Esophagus muscularis mucosa (tissue), 4 donors: ENCODE measurements at regions not wholly inside any gene's neighbourhood (a gene's known extent, or its start where the extent isn't known, plus 50 kb on each side); places are given as distances from the start of the nearest gene placed in this dataset.
"Not testable (repeated sequence)": the region's sequence is repeated elsewhere in the genome, so short reads cannot be mapped to it uniquely, and the experiment has no call there.

Source experiments
- DNase-seq: peaks from one replicate; pipeline ENCODE4 v3.0.0-alpha.2; 2017; ENCODE audit errors: extremely low spot score
- H3K27ac ChIP-seq, 4 donors: fragments of 200-600 bp; sonication (generic); replicated peaks in 1 of 4; 1 replicate in 3 of 4; 2 replicates in 1 of 4; pipeline ENCODE4 v1.5.1; 2016 to 2019; ENCODE audit warnings: mild to moderate bottlenecking in 1 of 4
- H3K27me3 ChIP-seq, 4 donors: fragments of 200-600 bp; sonication (generic); one replicate each; pipeline versions ENCODE4 v1.5.1 to v1.6.0; 2016 to 2019
- H3K36me3 ChIP-seq, 4 donors: fragments of 200-600 bp; sonication (generic); one replicate each; pipeline ENCODE4 v1.5.1; 2016 to 2019
- H3K4me1 ChIP-seq, 4 donors: fragments of 200-600 bp; sonication (generic); one replicate each; pipeline ENCODE4 v1.5.1; 2016 to 2019
- H3K4me3 ChIP-seq, 4 donors: fragments of 200-600 bp; sonication (generic); 1 replicate in 2 of 4; 2 replicates in 2 of 4; pipeline ENCODE4 v1.5.1; 2016 to 2019; ENCODE audit warnings: mild to moderate bottlenecking in 4 of 4, moderate library complexity in 1 of 4
- H3K9me3 ChIP-seq, 4 donors: fragments of 200-600 bp; sonication (generic); 1 replicate in 3 of 4; 2 replicates in 1 of 4; pipeline ENCODE4 v1.5.1; 2016 to 2019
- WGBS: methylation state at CpG from one replicate; pipeline ENCODE4 v1.1.5; 2018; 5-methylcytosine and 5-hydroxymethylcytosine counted together
- intact Hi-C: fragments of 100-400 bp; cut with DNase I; formaldehyde crosslinking; loops from one replicate; pipeline ENCODE4 v1.15.1; 2023

DNA sequence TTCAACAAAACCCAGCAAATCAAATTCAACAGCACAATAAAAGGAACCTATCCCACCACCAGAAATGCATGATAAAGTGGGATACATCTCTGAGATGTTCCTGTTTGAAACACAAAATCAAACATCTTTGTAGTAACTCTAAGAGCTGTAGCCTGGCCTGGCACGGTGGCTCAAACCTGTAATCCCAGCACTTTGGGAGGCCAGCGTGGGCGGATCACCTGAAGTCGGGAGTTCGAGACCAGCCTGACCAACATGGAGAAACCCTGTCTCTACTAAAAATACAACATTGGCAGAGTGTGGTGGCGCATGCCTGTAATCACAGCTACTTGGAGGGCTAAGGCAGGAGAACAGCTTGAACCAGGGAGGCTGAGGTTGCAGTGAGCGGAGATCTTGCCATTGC, 202.8 kb upstream of the POTEB2 start:
- H3K36me3 ChIP-seq, H3K4me1 ChIP-seq, H3K9me3 ChIP-seq, H3K27ac ChIP-seq, H3K27me3 ChIP-seq, H3K4me3 ChIP-seq, intact Hi-C loops, DNase-seq: not testable (repeated sequence)
- WGBS: 81% methylated on average over 6 of the region's 7 CpGs

GRCh38 chr15:21063512-21063911, 197.4 kb upstream of the POTEB2 start:
- H3K27me3 ChIP-seq, H3K4me3 ChIP-seq, intact Hi-C loops, H3K4me1 ChIP-seq, DNase-seq, H3K27ac ChIP-seq, H3K9me3 ChIP-seq, H3K36me3 ChIP-seq: not testable (repeated sequence)
- 77% methylated on average over 6 of the region's 6 CpGs for WGBS

DNA sequence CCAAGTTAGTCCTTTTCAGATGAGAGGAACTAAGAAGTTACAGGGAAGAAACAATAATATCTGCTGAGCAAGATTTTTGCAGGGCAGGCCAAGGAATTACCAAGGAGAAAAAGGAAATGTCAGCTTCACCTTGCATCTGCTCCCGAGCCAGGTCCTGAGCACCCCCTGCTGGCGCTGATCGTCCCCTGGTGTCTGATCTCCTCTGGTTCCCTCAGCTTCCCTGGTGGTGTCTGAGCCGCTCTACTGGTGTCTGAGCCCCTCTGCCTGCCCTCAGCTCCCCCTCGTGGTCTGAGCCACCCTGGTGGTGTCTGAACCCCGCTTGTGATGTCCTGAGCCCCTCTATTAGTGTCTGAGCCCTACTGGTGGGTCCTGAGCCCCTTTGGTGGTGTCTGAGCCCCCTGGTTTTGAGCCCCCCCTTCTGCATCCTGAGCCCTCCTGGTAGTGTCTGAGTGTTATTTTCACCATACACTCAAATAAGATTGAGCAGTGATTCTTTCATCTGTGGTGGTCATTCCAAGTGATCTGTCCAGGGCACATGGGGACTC, 196.6 kb upstream of the POTEB2 start:
- intact Hi-C loops, H3K27me3 ChIP-seq, H3K4me3 ChIP-seq, H3K4me1 ChIP-seq, H3K36me3 ChIP-seq, H3K9me3 ChIP-seq, H3K27ac ChIP-seq, DNase-seq: not testable (repeated sequence)
- WGBS: no CpG with 5 or more reads among the region's 6 CpGs

- H3K27me3 ChIP-seq, H3K9me3 ChIP-seq, H3K27ac ChIP-seq, H3K4me1 ChIP-seq, H3K4me3 ChIP-seq, H3K36me3 ChIP-seq, intact Hi-C loops, DNase-seq: not testable (repeated sequence)
- WGBS: no CpG with 5 or more reads among the region's 5 CpGs
These were observed 185.8 kb upstream of the POTEB2 start for GRCh38 chr15:21051866-21052265.

- H3K27ac ChIP-seq, H3K4me3 ChIP-seq, H3K9me3 ChIP-seq, H3K27me3 ChIP-seq, H3K4me1 ChIP-seq, intact Hi-C loops, H3K36me3 ChIP-seq, DNase-seq: not testable (repeated sequence)
- WGBS: no CpG with 5 or more reads among the region's 2 CpGs
These were observed 165.6 kb upstream of the POTEB2 start for GRCh38 chr15:21031703-21032102.

GRCh38 chr15:21029001-21029400, 162.9 kb upstream of the POTEB2 start:
- DNase-seq, H3K27ac ChIP-seq, H3K4me1 ChIP-seq, H3K4me3 ChIP-seq, H3K9me3 ChIP-seq, intact Hi-C loops, H3K36me3 ChIP-seq, H3K27me3 ChIP-seq: not testable (repeated sequence)
- no CpG with 5 or more reads among the region's 6 CpGs for WGBS

GRCh38 chr15:21027942-21028341, 161.8 kb upstream of the POTEB2 start:
- intact Hi-C loops, H3K36me3 ChIP-seq, H3K27me3 ChIP-seq, H3K27ac ChIP-seq, H3K4me3 ChIP-seq, DNase-seq, H3K9me3 ChIP-seq, H3K4me1 ChIP-seq: not testable (repeated sequence)
- WGBS: no CpG with 5 or more reads among the region's 9 CpGs

DNA sequence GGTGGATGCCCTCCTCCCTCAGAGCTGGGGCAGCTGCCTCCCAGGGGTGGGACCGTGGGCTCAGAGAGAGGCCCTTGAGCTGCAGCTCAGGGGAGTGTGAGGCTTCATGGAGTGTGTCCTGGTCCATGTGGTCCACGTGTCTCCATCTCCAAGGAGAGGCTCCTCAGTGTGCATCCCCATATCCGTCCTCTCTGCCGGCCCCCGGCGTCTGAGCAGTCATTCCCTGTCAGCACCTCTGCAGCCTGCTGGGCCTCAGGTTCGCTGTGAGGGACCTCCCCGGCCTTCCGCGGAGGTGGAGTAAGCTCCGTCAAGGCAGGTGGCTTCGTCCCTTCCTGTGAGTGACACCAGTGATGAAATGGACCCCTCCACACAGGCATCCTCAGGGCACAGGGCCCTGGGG, 160.7 kb upstream of the POTEB2 start:
- H3K27me3 ChIP-seq, intact Hi-C loops, H3K4me3 ChIP-seq, DNase-seq, H3K36me3 ChIP-seq, H3K27ac ChIP-seq, H3K4me1 ChIP-seq, H3K9me3 ChIP-seq: not testable (repeated sequence)
- WGBS: no CpG with 5 or more reads among the region's 12 CpGs

GRCh38 chr15:21024235-21024987, 158.3 kb upstream of the POTEB2 start:
- H3K27ac ChIP-seq, H3K36me3 ChIP-seq, H3K9me3 ChIP-seq, H3K27me3 ChIP-seq, H3K4me3 ChIP-seq, DNase-seq, intact Hi-C loops, H3K4me1 ChIP-seq: not testable (repeated sequence)
- no CpG with 5 or more reads among the region's 18 CpGs for WGBS

DNA sequence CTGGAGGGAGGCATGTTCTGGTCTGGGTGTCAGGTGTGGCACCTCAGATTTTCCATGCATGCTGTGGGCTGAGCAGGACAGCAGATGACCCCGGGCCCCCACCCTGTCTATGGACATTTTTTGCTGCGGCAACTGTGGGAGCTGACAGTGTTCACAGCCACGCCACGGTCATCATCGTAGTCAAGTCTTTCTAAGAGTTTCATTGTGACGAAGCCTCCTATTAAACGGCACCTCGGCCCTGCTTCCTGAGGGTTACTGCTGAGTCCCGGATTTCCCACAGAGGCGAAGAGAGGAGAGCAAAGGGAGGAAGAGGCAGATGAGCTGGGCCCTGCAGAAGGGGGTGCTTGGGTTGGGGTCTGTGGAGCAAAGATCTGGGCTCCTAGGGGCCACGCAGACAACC, 152.1 kb upstream of the POTEB2 start:
- H3K4me3 ChIP-seq, H3K36me3 ChIP-seq, intact Hi-C loops, H3K4me1 ChIP-seq, DNase-seq, H3K27me3 ChIP-seq, H3K9me3 ChIP-seq, H3K27ac ChIP-seq: not testable (repeated sequence)
- WGBS: no CpG with 5 or more reads among the region's 11 CpGs

DNA sequence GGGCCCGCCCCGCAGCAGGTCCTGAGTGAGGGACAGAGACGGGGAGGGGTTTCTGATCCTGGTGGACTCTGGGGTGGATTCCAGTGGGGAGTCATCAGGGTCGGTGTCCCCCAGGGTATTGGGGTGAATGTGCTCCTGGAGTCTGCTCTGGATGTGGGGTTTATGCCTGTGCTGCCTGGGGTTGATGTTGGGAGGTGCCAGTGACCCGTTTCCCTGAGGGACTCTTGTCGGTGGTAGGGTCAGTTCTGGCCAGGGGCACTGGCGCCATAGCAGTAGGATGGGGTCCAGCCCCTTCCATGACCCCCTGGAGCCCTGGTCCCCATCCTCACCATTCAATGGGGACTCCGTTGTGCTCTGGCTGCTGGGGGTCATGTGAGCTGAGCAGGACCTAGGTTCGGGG, 151.2 kb upstream of the POTEB2 start:
- H3K27me3 ChIP-seq, H3K4me3 ChIP-seq, H3K4me1 ChIP-seq, intact Hi-C loops, H3K27ac ChIP-seq, H3K9me3 ChIP-seq, DNase-seq, H3K36me3 ChIP-seq: not testable (repeated sequence)
- WGBS: no CpG with 5 or more reads among the region's 9 CpGs

- H3K9me3 ChIP-seq, H3K27ac ChIP-seq, H3K4me1 ChIP-seq, H3K4me3 ChIP-seq, DNase-seq, H3K36me3 ChIP-seq, intact Hi-C loops, H3K27me3 ChIP-seq: not testable (repeated sequence)
- no CpG with 5 or more reads among the region's 4 CpGs for WGBS
These were observed 150.5 kb upstream of the POTEB2 start for GRCh38 chr15:21016589-21016988.

DNA sequence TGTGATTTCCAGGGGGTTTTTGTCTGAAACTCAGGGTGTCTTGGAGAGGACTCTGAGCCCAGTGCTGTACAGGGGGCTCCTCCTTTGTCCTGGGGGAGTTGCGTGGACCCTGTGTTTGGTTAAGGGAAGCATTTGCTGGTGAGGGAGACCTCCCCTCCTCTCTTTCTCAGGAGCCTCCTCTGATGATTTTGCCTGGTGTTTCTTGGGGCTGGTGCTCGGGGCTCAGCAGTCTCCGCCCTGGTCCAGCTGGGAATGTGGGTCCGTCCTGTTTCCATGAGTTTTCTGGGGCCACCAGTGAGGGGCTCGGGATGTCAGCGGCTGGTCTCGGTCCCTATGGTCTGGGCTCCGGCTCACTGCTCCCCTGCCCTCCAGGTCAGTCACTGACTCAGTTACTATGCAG, 149.1 kb upstream of the POTEB2 start:
- H3K4me3 ChIP-seq: not testable (repeated sequence)

More for the DNA sequence above, 149.1 kb upstream of the POTEB2 start:
- H3K4me1 ChIP-seq, H3K9me3 ChIP-seq, DNase-seq, intact Hi-C loops, H3K36me3 ChIP-seq, H3K27ac ChIP-seq, H3K27me3 ChIP-seq: not testable (repeated sequence)
- no CpG with 5 or more reads among the region's 8 CpGs for WGBS
